Esophagus muscularis mucosa (tissue), 3 donors: ENCODE measurements at regions not wholly inside any gene's neighbourhood (a gene's known extent, or its start where the extent isn't known, plus 50 kb on each side); places are given as distances from the start of the nearest gene placed in this dataset.

Experiments
- EP300 ChIP-seq: sonication (generic); formaldehyde crosslinking; IDR thresholded peaks from one replicate; pipeline ENCODE4 v1.6.1; 2017; ENCODE audit warnings: antibody characterized with exemption
- TF ChIP-seq, protein P1 (sequence below), 3 experiments: fragments of 200-600 bp in 2 of 3; fragments of 450-650 bp in 1 of 3; sonication (generic) in 2 of 3; IDR thresholded peaks; one replicate each; pipeline ENCODE4 v1.5.1; 2017 to 2019; ENCODE audit warnings: antibody characterized with exemption in 3 of 3, mild to moderate bottlenecking in 2 of 3, moderate library complexity in 1 of 3

DNA sequence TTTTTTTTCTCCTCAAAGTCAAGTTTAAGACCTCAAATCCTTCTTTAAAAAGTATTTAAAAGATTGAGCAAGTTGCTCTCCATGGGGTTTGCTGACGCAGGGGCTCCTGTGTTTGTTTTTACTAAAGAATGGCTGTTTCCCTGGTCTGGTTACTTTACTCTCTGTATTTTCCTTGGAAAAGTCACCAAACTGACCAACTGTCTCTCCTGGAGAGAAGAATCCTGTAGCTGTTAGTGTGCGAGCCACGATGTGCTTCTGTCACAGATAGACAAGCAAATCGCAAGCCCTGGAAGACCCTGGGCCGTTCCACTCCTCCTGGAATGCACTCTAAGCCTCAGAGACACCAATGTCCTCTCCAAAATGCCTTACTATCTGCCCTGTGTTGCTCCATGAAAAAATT is 212.1 kb downstream of the CHIC2 start:
- no peak for TF ChIP-seq EP300
- TF ChIP-seq, protein P1, sequence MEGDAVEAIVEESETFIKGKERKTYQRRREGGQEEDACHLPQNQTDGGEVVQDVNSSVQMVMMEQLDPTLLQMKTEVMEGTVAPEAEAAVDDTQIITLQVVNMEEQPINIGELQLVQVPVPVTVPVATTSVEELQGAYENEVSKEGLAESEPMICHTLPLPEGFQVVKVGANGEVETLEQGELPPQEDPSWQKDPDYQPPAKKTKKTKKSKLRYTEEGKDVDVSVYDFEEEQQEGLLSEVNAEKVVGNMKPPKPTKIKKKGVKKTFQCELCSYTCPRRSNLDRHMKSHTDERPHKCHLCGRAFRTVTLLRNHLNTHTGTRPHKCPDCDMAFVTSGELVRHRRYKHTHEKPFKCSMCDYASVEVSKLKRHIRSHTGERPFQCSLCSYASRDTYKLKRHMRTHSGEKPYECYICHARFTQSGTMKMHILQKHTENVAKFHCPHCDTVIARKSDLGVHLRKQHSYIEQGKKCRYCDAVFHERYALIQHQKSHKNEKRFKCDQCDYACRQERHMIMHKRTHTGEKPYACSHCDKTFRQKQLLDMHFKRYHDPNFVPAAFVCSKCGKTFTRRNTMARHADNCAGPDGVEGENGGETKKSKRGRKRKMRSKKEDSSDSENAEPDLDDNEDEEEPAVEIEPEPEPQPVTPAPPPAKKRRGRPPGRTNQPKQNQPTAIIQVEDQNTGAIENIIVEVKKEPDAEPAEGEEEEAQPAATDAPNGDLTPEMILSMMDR (IDR thresholded peaks at IDR 0.05) = no peak
